OCI-LY3 (cell line): ENCODE measurements at regions not wholly inside any gene's neighbourhood (a gene's known extent, or its start where the extent isn't known, plus 50 kb on each side); places are given as distances from the start of the nearest gene placed in this dataset.

Source experiments
- H2AFZ ChIP-seq: fragments of 200-600, 300-600 bp; shearing (Covaris generic); 2 replicates; pipeline ENCODE4 v1.6.0; 2014; ENCODE audit warnings: antibody characterized with exemption, low read depth, low read length
- H3K27ac ChIP-seq: fragments of 200-600, 300-600 bp; sonication (generic); 2 replicates; pipeline ENCODE4 v1.5.1; 2014; ENCODE audit warnings: mild to moderate bottlenecking, low read length, moderate library complexity, mixed read lengths
- H3K27me3 ChIP-seq: fragments of 200-600, 300-600 bp; sonication (generic); 2 replicates; pipeline ENCODE4 v1.6.1; 2014; ENCODE audit warnings: low read depth, low read length, mixed read lengths
- H3K36me3 ChIP-seq: fragments of 200-600, 300-600 bp; sonication (generic); replicated peaks from 2 replicates; pipeline ENCODE3; 2014; ENCODE audit warnings: low read depth, low read length, mixed read lengths
- H3K4me1 ChIP-seq: fragments of 300-600, 200-600 bp; sonication (generic); 2 replicates; pipeline ENCODE4 v1.6.1; 2014; ENCODE audit warnings: low read length, mixed read lengths
- H3K4me2 ChIP-seq: fragments of 200-600, 300-600 bp; sonication (generic); 2 replicates; pipeline ENCODE4 v1.6.1; 2014; ENCODE audit warnings: low read length, mixed read lengths
- H3K4me3 ChIP-seq: fragments of 300-600, 200-600 bp; sonication (generic); 2 replicates; pipeline ENCODE4 v1.5.1; 2014; ENCODE audit warnings: antibody characterized with exemption, mild to moderate bottlenecking, low read length, moderate library complexity
- H3K79me2 ChIP-seq: fragments of 300-600, 200-600 bp; shearing (Covaris generic); 2 replicates; pipeline ENCODE4 v1.6.1; 2014; ENCODE audit warnings: mild to moderate bottlenecking, low read length, mixed read lengths
- H3K9ac ChIP-seq: fragments of 300-600, 200-600 bp; shearing (Covaris generic); 2 replicates; pipeline ENCODE4 v1.6.0; 2014; ENCODE audit warnings: mild to moderate bottlenecking, low read length, moderate library complexity
- H3K9me3 ChIP-seq: fragments of 200-600, 300-600 bp; shearing (Covaris generic); 2 replicates; pipeline ENCODE4 v1.6.1; 2014; ENCODE audit warnings: low read length, mixed read lengths; ENCODE audit not compliant: insufficient read depth
- H4K20me1 ChIP-seq: fragments of 200-600, 300-600 bp; sonication (generic); 2 replicates; pipeline ENCODE4 v1.6.1; 2016; ENCODE audit warnings: low read length, mixed read lengths; ENCODE audit not compliant: insufficient read depth
- EZH2phosphoT487 ChIP-seq: fragments of 200-600 bp; shearing (Covaris generic); IDR thresholded peaks from 2 replicates; pipeline ENCODE4 v1.6.1; 2018; ENCODE audit warnings: antibody characterized with exemption, mixed run types, low read depth
- TF ChIP-seq, protein P1 (sequence below): fragments of 200-600, 300-600 bp; sonication (generic); IDR thresholded peaks from 2 replicates; pipeline ENCODE4 v1.5.1; 2014; ENCODE audit warnings: antibody characterized with exemption, low read length, low read depth

DNA sequence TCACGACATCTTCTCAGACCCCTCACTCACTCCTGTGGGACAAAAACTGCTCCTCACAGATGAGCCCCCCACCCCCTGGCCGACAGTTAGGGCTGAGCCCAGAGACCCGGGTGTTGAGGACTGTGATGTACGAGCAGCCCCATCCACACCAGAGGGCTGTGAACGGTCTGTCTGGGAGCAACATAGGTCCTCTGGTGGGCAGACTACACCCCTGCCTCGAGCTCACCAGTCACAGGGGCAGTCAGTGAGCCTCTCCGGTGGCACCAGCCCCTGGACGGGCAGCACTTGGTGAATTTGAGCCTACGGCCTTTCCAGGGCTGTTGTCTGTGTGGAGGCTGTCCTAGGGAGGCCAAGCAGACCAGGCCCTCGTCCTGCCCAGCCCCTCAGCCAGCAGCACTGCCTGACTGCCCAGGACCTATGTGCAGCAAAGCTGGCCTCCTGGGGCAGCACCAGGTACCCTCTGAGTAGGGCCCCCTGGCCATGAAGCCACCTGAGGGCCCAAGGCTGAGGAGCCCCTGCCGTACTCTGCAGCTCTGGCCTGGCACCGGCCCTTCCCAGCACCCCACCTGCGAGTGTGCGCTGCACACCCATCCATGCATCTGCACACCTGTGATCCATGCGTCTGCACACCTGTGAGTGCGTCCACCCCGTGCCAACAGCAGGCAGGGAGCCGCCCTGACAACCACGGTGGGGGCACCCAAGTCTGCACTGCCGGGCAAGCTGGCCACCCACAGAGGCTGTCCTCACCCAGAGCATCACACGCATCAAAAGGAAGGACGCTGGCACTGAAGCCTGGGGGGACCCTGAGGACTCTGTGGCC lies 111.6 kb upstream of the NKX1-1 start:
- Histone ChIP-seq H3K79me2 (no peaks in the 10 kb centered on the region), H4K20me1 (no peaks in the 10 kb centered on the region), H3K27me3 (no peaks in the 10 kb centered on the region), H3K4me1 (no peaks in the 10 kb centered on the region), H3K4me2 (no peak overlapping the region), H2AFZ (no peak overlapping the region), H3K9ac (no peak overlapping the region), H3K27ac (no peak overlapping the region), H3K4me3 (no peak overlapping the region), H3K36me3 (no peaks in the 10 kb centered on the region), H3K9me3 (no peaks in the 10 kb centered on the region)
- TF ChIP-seq, protein P1, sequence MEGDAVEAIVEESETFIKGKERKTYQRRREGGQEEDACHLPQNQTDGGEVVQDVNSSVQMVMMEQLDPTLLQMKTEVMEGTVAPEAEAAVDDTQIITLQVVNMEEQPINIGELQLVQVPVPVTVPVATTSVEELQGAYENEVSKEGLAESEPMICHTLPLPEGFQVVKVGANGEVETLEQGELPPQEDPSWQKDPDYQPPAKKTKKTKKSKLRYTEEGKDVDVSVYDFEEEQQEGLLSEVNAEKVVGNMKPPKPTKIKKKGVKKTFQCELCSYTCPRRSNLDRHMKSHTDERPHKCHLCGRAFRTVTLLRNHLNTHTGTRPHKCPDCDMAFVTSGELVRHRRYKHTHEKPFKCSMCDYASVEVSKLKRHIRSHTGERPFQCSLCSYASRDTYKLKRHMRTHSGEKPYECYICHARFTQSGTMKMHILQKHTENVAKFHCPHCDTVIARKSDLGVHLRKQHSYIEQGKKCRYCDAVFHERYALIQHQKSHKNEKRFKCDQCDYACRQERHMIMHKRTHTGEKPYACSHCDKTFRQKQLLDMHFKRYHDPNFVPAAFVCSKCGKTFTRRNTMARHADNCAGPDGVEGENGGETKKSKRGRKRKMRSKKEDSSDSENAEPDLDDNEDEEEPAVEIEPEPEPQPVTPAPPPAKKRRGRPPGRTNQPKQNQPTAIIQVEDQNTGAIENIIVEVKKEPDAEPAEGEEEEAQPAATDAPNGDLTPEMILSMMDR = no peak
- TF ChIP-seq EZH2phosphoT487 = no peak

DNA sequence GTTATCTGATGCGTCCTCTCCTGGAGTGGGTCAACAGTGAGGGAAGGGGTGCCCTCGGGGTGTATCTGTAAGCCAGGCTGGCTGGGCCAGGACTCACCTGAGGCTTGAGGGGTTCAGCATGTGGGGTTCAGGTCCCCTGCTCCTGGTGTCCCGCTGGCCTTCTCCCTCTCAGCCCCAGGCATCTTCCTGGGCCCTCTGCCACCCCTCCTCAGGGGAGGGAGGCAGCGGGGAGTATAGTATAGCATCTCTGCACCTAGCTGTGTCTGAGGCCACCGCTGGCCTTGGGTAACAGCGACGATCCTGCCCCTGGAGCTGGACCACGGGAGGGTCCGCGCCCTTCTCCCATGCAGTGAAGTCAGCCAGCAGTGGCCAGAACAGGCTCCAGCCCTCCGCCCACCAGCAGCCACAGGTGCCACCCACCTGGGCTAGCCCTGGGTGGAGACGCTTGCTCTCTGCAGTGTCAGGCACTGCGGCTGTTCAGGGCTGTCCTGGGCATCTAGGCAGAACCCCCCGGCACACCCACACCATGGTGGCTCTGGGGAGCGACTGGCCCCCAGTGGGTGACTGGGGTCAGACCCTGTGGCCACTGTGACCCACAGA lies 110.7 kb upstream of the NKX1-1 start:
- Histone ChIP-seq H3K4me1 (no peaks in the 10 kb centered on the region), H3K27me3 (no peaks in the 10 kb centered on the region), H2AFZ (no peak overlapping the region)

DNA sequence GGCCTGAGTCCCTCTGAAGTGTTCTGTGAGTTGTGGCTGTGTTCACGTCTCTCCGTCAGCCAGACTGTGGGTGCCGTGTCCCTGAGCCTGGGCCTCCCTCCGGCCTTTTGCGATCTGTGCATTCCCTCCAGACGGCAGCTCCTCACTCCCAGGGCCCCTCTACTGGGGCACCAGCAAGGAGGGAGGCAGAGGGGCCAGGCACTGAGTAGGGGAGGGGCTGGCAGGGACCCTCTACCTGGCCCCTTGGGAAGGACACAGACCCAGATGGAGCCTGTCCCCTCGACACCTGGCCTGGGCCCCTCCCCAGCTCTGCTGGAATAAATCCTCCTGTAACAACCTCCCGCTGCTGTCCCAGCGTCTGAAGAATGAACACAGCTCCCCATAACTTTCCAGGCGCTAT lies 110.0 kb upstream of the NKX1-1 start:
- Histone ChIP-seq H3K4me3 (no peak overlapping the region), H3K36me3 (no peaks in the 10 kb centered on the region), H3K27me3 (no peaks in the 10 kb centered on the region), H3K27ac (no peak overlapping the region), H4K20me1 (no peaks in the 10 kb centered on the region), H3K4me1 (no peaks in the 10 kb centered on the region), H3K9me3 (no peaks in the 10 kb centered on the region), H2AFZ (no peak overlapping the region), H3K79me2 (no peaks in the 10 kb centered on the region), H3K4me2 (no peak overlapping the region), H3K9ac (no peak overlapping the region)
- TF ChIP-seq EZH2phosphoT487 = no peak
- TF ChIP-seq, protein P1 = no peak

More for the DNA sequence above, 110.7 kb upstream of the NKX1-1 start:
- Histone ChIP-seq H3K27ac (no peak overlapping the region), H3K36me3 (no peaks in the 10 kb centered on the region), H3K4me3 (no peak overlapping the region), H4K20me1 (no peaks in the 10 kb centered on the region), H3K9me3 (no peaks in the 10 kb centered on the region), H3K4me2 (no peak overlapping the region), H3K9ac (no peak overlapping the region), H3K79me2 (no peaks in the 10 kb centered on the region)
- no peak for TF ChIP-seq EZH2phosphoT487

DNA sequence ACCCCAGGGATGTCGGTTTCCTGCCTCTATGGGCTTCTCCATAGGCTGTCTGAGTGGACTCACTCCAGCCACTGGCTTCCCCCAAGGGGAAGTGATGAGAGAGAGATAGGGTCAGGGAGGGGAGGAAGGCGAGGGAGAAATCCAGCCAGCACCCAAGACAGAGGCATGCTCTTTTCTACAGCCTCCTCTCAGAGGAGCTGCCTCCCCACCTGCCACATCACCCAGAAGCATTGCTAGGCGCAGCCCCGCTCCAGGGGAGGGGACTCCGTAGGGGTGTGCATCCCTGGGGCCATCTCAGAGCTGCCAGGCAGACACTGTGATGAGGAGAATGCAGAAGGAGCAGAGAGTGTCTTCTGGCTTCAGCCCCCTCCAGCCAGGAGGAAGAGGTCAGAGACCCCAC lies 109.5 kb upstream of the NKX1-1 start:
- Histone ChIP-seq H3K36me3 (no peaks in the 10 kb centered on the region), H3K4me3 (no peak overlapping the region), H4K20me1 (no peaks in the 10 kb centered on the region), H3K79me2 (no peaks in the 10 kb centered on the region), H3K9me3 (no peaks in the 10 kb centered on the region), H3K4me1 (no peaks in the 10 kb centered on the region), H3K27me3 (no peaks in the 10 kb centered on the region), H2AFZ (no peak overlapping the region), H3K9ac (no peak overlapping the region), H3K4me2 (no peak overlapping the region), H3K27ac (no peak overlapping the region)
- TF ChIP-seq, protein P1 = no peak
- TF ChIP-seq EZH2phosphoT487 = no peak
